ENCODE measurements at regions not wholly inside any gene's neighbourhood (a gene's known extent, or its start where the extent isn't known, plus 50 kb on each side); places are given as distances from the start of the nearest gene placed in this dataset.

DNA sequence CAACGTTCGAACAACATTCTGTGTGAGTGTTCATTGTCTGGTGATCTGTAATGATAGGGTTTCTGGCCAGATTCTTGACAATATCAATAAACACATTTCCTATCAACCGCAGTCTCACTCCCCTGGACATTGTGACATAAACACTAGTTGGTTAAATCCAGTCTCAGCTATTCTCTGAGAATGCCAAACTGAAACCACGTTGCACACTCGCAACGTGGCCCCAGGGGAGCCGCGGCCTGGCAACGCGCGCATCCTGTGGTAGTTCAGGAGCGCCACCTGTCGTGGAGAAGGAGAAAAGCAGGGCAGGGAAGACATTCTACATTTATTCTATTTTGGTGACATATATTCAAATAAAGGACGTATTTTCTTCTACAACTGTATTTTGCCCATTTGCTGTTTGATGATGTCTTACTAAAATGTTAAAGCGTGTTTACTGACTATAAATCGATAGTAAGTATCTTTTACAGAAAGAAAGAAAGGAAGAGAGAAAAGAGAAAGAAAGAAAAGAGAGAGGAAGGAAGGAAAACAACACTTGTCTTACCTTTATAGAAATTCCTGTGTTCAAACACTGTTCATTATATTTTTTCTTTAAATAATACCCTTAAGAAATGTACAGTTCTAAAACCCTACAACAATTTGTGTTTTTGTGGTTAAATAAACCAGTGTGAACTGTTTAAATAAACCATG lies 738.3 kb upstream of the FRG1 start:
- Histone ChIP-seq H3K14ac (ENCODE audit: low read length) (no peak overlapping the region), H3K27me3 (ENCODE audit: control insufficient read depth in 3 of 3, insufficient read depth in 3 of 3, low read depth in 1 of 3, low read length in 3 of 3) (no peaks in the 10 kb centered on the region), H3K18ac (ENCODE audit: low read length) (no peak overlapping the region), H3K36me3 (replicated peaks in 1 of 2; ENCODE audit: control insufficient read depth in 2 of 2, insufficient read depth in 2 of 2, low read length in 2 of 2) (no peaks in the 10 kb centered on the region), H2BK15ac (ENCODE audit: low read length) (no peak overlapping the region), H3K4me3 (ENCODE audit: low read length in 2 of 2) (no peak overlapping the region), H2AK5ac (ENCODE audit: low read depth, low read length) (no peak overlapping the region), H4K8ac (ENCODE audit: low read depth, low read length) (no peak overlapping the region), H4K91ac (ENCODE audit: low read depth, low read length, poor library complexity) (no peak overlapping the region), H2BK5ac (ENCODE audit: low read length) (no peak overlapping the region), H3K4me2 (ENCODE audit: insufficient read depth, low read length, poor library complexity, severe bottlenecking) (no peak overlapping the region), H2BK12ac (ENCODE audit: low read length) (no peak overlapping the region), H3K9me3 (replicated peaks in 1 of 2; ENCODE audit: control insufficient read depth in 2 of 2, insufficient read depth in 1 of 2, low read depth in 1 of 2, low read length in 2 of 2) (no peaks in the 10 kb centered on the region), H3K79me1 (ENCODE audit: low read depth, low read length) (no peaks in the 10 kb centered on the region), H3K4me1 (ENCODE audit: control insufficient read depth in 2 of 2, insufficient read depth in 1 of 2, low read depth in 1 of 2, low read length in 2 of 2) (no peaks in the 10 kb centered on the region), H3K9ac (ENCODE audit: low read depth, low read length, poor library complexity) (no peak overlapping the region), H3K23ac (ENCODE audit: low read depth, low read length, poor library complexity) (no peak overlapping the region), H2BK120ac (ENCODE audit: low read depth, low read length) (no peak overlapping the region), H2AFZ (ENCODE audit: low read length) (peak overlapping the region; percentile 20), H3K4ac (ENCODE audit: low read length) (no peak overlapping the region), H3K27ac (replicated peaks; ENCODE audit: low read length) (no peak overlapping the region)
- no CpG with 5 or more reads among the region's 16 CpGs for WGBS, 2 donors (ENCODE audit: extremely low coverage in 2 of 2, insufficient read length in 2 of 2, insufficient replicate concordance in 1 of 2)
- peak; percentile 45 for DNase-seq (ENCODE audit: low spot score)

DNA sequence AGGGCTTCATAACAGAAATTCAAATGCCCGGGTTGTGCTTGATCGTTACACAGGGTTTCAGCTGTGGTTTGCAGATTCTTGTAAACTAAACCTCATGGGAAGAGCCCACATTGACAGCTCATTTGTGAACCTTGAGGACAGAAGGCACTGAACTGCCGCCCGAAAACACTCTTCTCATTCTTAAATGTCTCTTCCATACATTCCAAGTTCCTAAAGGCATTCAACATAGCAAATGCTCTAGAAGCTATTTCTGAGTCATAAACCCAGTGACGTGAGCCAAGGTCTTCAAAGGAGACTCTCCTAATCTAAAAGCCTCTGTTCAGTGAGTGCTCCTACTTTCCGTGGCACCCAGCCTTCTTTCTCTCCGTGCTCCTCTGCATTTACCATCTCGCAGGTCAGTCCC lies 737.8 kb upstream of the FRG1 start:
- H2BK15ac ChIP-seq (ENCODE audit: low read length), result no peak overlapping the region
- no peak overlapping the region for H2BK120ac ChIP-seq (ENCODE audit: low read depth, low read length)
- H3K23ac ChIP-seq (ENCODE audit: low read depth, low read length, poor library complexity), result no peak overlapping the region
- no peak overlapping the region for H3K4me2 ChIP-seq (ENCODE audit: insufficient read depth, low read length, poor library complexity, severe bottlenecking)
- no peak overlapping the region for H3K18ac ChIP-seq (ENCODE audit: low read length)
- WGBS, 2 donors (ENCODE audit: extremely low coverage in 2 of 2, insufficient read length in 2 of 2, insufficient replicate concordance in 1 of 2), result no CpG with 5 or more reads among the region's 8 CpGs
- H3K79me1 ChIP-seq (ENCODE audit: low read depth, low read length), result no peaks in the 10 kb centered on the region
- H4K8ac ChIP-seq (ENCODE audit: low read depth, low read length), result no peak overlapping the region
- H3K4me1 ChIP-seq (ENCODE audit: control insufficient read depth in 2 of 2, insufficient read depth in 1 of 2, low read depth in 1 of 2, low read length in 2 of 2), result no peaks in the 10 kb centered on the region
- no peak overlapping the region for H3K4me3 ChIP-seq (ENCODE audit: low read length in 2 of 2)
- H3K9me3 ChIP-seq (replicated peaks in 1 of 2; ENCODE audit: control insufficient read depth in 2 of 2, insufficient read depth in 1 of 2, low read depth in 1 of 2, low read length in 2 of 2), result no peaks in the 10 kb centered on the region
- no peak overlapping the region for H2BK12ac ChIP-seq (ENCODE audit: low read length)
- H2BK5ac ChIP-seq (ENCODE audit: low read length), result no peak overlapping the region
- H3K27ac ChIP-seq (replicated peaks; ENCODE audit: low read length), result no peak overlapping the region
- H3K4ac ChIP-seq (ENCODE audit: low read length), result no peak overlapping the region
- no peak overlapping the region for H2AK5ac ChIP-seq (ENCODE audit: low read depth, low read length)
- no peak overlapping the region for H3K14ac ChIP-seq (ENCODE audit: low read length)
- H3K9ac ChIP-seq (ENCODE audit: low read depth, low read length, poor library complexity), result no peak overlapping the region
- no peak overlapping the region for H4K91ac ChIP-seq (ENCODE audit: low read depth, low read length, poor library complexity)
- no peak overlapping the region for H2AFZ ChIP-seq (ENCODE audit: low read length)
- H3K27me3 ChIP-seq (ENCODE audit: control insufficient read depth in 3 of 3, insufficient read depth in 3 of 3, low read depth in 1 of 3, low read length in 3 of 3), result no peaks in the 10 kb centered on the region
- no peak for DNase-seq (ENCODE audit: low spot score)
- H3K36me3 ChIP-seq (replicated peaks in 1 of 2; ENCODE audit: control insufficient read depth in 2 of 2, insufficient read depth in 2 of 2, low read length in 2 of 2), result no peaks in the 10 kb centered on the region

DNA sequence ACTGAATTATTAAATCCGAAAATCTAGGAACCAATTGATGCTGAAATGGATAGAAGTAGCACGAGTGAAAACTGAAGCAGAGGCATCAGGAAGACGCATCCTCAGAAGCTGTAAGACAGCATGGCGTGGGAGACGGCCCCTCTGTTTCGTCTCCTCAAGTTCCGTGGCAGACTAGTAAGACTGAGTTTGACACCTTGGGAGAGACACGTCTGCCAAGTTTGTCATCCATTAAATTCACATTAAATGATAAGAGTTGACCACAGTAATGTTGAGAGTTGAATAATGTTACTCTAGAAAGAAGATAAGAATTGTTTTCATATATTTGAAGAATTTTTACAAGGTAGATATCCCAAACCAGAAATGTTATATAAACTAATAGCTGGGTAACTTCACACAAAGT lies 736.1 kb upstream of the FRG1 start:
- no peak overlapping the region for H2BK15ac ChIP-seq (ENCODE audit: low read length)
- no peak overlapping the region for H3K18ac ChIP-seq (ENCODE audit: low read length)
- no peak overlapping the region for H3K27ac ChIP-seq (replicated peaks; ENCODE audit: low read length)
- H4K8ac ChIP-seq (ENCODE audit: low read depth, low read length), result no peak overlapping the region
- no peaks in the 10 kb centered on the region for H3K4me1 ChIP-seq (ENCODE audit: control insufficient read depth in 2 of 2, insufficient read depth in 1 of 2, low read depth in 1 of 2, low read length in 2 of 2)
- H2AFZ ChIP-seq (ENCODE audit: low read length), result no peak overlapping the region
- H2BK5ac ChIP-seq (ENCODE audit: low read length), result no peak overlapping the region
- no peak overlapping the region for H3K9ac ChIP-seq (ENCODE audit: low read depth, low read length, poor library complexity)
- H2AK5ac ChIP-seq (ENCODE audit: low read depth, low read length), result no peak overlapping the region
- H3K14ac ChIP-seq (ENCODE audit: low read length), result no peak overlapping the region
- no peaks in the 10 kb centered on the region for H3K9me3 ChIP-seq (replicated peaks in 1 of 2; ENCODE audit: control insufficient read depth in 2 of 2, insufficient read depth in 1 of 2, low read depth in 1 of 2, low read length in 2 of 2)
- no CpG with 5 or more reads among the region's 8 CpGs for WGBS, 2 donors (ENCODE audit: extremely low coverage in 2 of 2, insufficient read length in 2 of 2, insufficient replicate concordance in 1 of 2)
- H3K4me2 ChIP-seq (ENCODE audit: insufficient read depth, low read length, poor library complexity, severe bottlenecking), result no peak overlapping the region
- no peak overlapping the region for H2BK120ac ChIP-seq (ENCODE audit: low read depth, low read length)
- no peaks in the 10 kb centered on the region for H3K27me3 ChIP-seq (ENCODE audit: control insufficient read depth in 3 of 3, insufficient read depth in 3 of 3, low read depth in 1 of 3, low read length in 3 of 3)
- no peak overlapping the region for H3K4me3 ChIP-seq (ENCODE audit: low read length in 2 of 2)
- no peaks in the 10 kb centered on the region for H3K36me3 ChIP-seq (replicated peaks in 1 of 2; ENCODE audit: control insufficient read depth in 2 of 2, insufficient read depth in 2 of 2, low read length in 2 of 2)
- H4K91ac ChIP-seq (ENCODE audit: low read depth, low read length, poor library complexity), result no peak overlapping the region
- no peak overlapping the region for H3K4ac ChIP-seq (ENCODE audit: low read length)
- no peak overlapping the region for H2BK12ac ChIP-seq (ENCODE audit: low read length)
- H3K79me1 ChIP-seq (ENCODE audit: low read depth, low read length), result no peaks in the 10 kb centered on the region
- no peak for DNase-seq (ENCODE audit: low spot score)
- H3K23ac ChIP-seq (ENCODE audit: low read depth, low read length, poor library complexity), result no peak overlapping the region

DNA sequence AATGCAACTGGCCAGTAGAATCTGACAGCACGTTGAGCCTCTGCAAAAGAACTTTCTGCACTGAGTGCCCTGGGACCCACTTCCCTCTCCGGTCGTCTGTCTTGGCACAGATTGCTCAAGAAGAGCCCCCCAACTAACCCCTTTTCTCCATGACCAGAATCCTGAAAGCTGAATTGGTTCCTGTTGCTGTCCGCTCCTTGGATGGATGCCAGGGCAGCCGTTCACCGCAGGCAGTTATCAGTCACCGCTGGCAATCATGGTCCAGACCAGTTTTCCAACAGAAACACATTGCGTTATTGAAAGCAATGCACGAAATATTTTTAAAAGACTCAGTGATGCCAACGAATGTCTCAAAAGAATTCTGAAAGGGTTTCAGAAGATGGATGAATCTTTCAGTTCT lies 733.7 kb upstream of the FRG1 start:
- Histone ChIP-seq H3K27ac (replicated peaks; ENCODE audit: low read length) (no peak overlapping the region), H2BK15ac (ENCODE audit: low read length) (no peak overlapping the region), H3K14ac (ENCODE audit: low read length) (no peak overlapping the region), H2AK5ac (ENCODE audit: low read depth, low read length) (no peak overlapping the region), H3K9ac (ENCODE audit: low read depth, low read length, poor library complexity) (no peak overlapping the region), H3K23ac (ENCODE audit: low read depth, low read length, poor library complexity) (no peak overlapping the region), H3K18ac (ENCODE audit: low read length) (no peak overlapping the region), H3K4me1 (ENCODE audit: control insufficient read depth in 2 of 2, insufficient read depth in 1 of 2, low read depth in 1 of 2, low read length in 2 of 2) (no peaks in the 10 kb centered on the region), H4K8ac (ENCODE audit: low read depth, low read length) (no peak overlapping the region), H2AFZ (ENCODE audit: low read length) (no peak overlapping the region), H2BK12ac (ENCODE audit: low read length) (no peak overlapping the region), H3K4me3 (ENCODE audit: low read length in 2 of 2) (no peak overlapping the region), H3K4ac (ENCODE audit: low read length) (no peak overlapping the region), H3K9me3 (replicated peaks in 1 of 2; ENCODE audit: control insufficient read depth in 2 of 2, insufficient read depth in 1 of 2, low read depth in 1 of 2, low read length in 2 of 2) (peaks cover 0 to 2% of the 10 kb centered on the region in 2 donors), H2BK120ac (ENCODE audit: low read depth, low read length) (no peak overlapping the region), H3K4me2 (ENCODE audit: insufficient read depth, low read length, poor library complexity, severe bottlenecking) (no peak overlapping the region), H3K27me3 (ENCODE audit: control insufficient read depth in 3 of 3, insufficient read depth in 3 of 3, low read depth in 1 of 3, low read length in 3 of 3) (no peaks in the 10 kb centered on the region), H2BK5ac (ENCODE audit: low read length) (no peak overlapping the region), H4K91ac (ENCODE audit: low read depth, low read length, poor library complexity) (no peak overlapping the region), H3K79me1 (ENCODE audit: low read depth, low read length) (no peaks in the 10 kb centered on the region), H3K36me3 (replicated peaks in 1 of 2; ENCODE audit: control insufficient read depth in 2 of 2, insufficient read depth in 2 of 2, low read length in 2 of 2) (no peaks in the 10 kb centered on the region)
- no peak for DNase-seq (ENCODE audit: low spot score)
- no CpG with 5 or more reads among the region's 10 CpGs for WGBS, 2 donors (ENCODE audit: extremely low coverage in 2 of 2, insufficient read length in 2 of 2, insufficient replicate concordance in 1 of 2)

All from neuronal stem cell (in vitro differentiated cells).